Keratinocyte (primary cell): ENCODE measurements at regions not wholly inside any gene's neighbourhood (a gene's known extent, or its start where the extent isn't known, plus 50 kb on each side); places are given as distances from the start of the nearest gene placed in this dataset.

Experiments used
- DNase-seq: peaks from one replicate; pipeline ENCODE4 v3.0.0-alpha.2; 2011; ENCODE audit warnings: low read depth, missing footprints, low spot score
- FAIRE-seq: peaks from 2 replicates; lab custom pipeline; 2011; peaks lifted over from hg19 to GRCh38; lab: Jason Lieb, UNC
- H2AFZ ChIP-seq: 2 replicates; pipeline ENCODE4 v1.6.0; 2012; ENCODE audit warnings: low read length, control low read depth, inconsistent platforms; ENCODE audit not compliant: control insufficient read depth
- H3K27ac ChIP-seq: 2 replicates; pipeline ENCODE4 v1.5.1; 2011; ENCODE audit warnings: low read length; ENCODE audit not compliant: control insufficient read depth, insufficient read depth
- H3K27me3 ChIP-seq: 3 replicates; pipeline ENCODE4 v1.6.0; 2011; ENCODE audit warnings: low read length; ENCODE audit not compliant: control insufficient read depth, insufficient read depth; ENCODE audit errors: extremely low read depth
- H3K36me3 ChIP-seq, 2 experiments: 2 replicates in 1 of 2; 3 replicates in 1 of 2; pipeline ENCODE4 v1.5.1; 2011; ENCODE audit warnings: low read length in 2 of 2, mild to moderate bottlenecking in 1 of 2; ENCODE audit not compliant: control insufficient read depth in 2 of 2, insufficient read depth in 2 of 2; ENCODE audit errors: extremely low read depth in 1 of 2
- H3K4me1 ChIP-seq: 3 replicates; pipeline ENCODE4 v1.5.1; 2011; ENCODE audit warnings: low read length; ENCODE audit not compliant: control insufficient read depth, insufficient read depth; ENCODE audit errors: extremely low read depth
- H3K4me2 ChIP-seq: 3 replicates; pipeline ENCODE4 v1.6.0; 2011; ENCODE audit warnings: low read depth, low read length; ENCODE audit not compliant: control insufficient read depth, insufficient read depth; ENCODE audit errors: extremely low read depth
- H3K4me3 ChIP-seq, 3 experiments: fragments of 200-600 bp in 1 of 3; sonication (generic) in 1 of 3; 2 replicates in 2 of 3; 3 replicates in 1 of 3; pipeline ENCODE4 v1.5.1; 2011 to 2016; ENCODE audit warnings: low read length in 3 of 3, mild to moderate bottlenecking in 3 of 3, control low read depth in 2 of 3, inconsistent platforms in 1 of 3, low read depth in 1 of 3, mixed read lengths in 1 of 3, mixed run types in 1 of 3, moderate library complexity in 1 of 3; ENCODE audit not compliant: control insufficient read depth in 2 of 3, insufficient read depth in 2 of 3; ENCODE audit errors: extremely low read depth in 1 of 3
- H3K79me2 ChIP-seq: 2 replicates; pipeline ENCODE4 v1.6.0; 2012; ENCODE audit warnings: low read length; ENCODE audit not compliant: control insufficient read depth, insufficient read depth
- H3K9ac ChIP-seq: 3 replicates; pipeline ENCODE4 v1.6.0; 2011; ENCODE audit warnings: low read length; ENCODE audit not compliant: control insufficient read depth, insufficient read depth; ENCODE audit errors: extremely low read depth
- H3K9me1 ChIP-seq: 3 replicates; pipeline ENCODE4 v1.6.0; 2011; ENCODE audit warnings: low read length; ENCODE audit not compliant: control insufficient read depth, insufficient read depth; ENCODE audit errors: extremely low read depth
- H3K9me3 ChIP-seq: 2 replicates; pipeline ENCODE4 v1.5.1; 2012; ENCODE audit warnings: low read depth, low read length; ENCODE audit not compliant: control insufficient read depth
- H4K20me1 ChIP-seq: 3 replicates; pipeline ENCODE4 v1.6.0; 2011; ENCODE audit warnings: low read length; ENCODE audit not compliant: control insufficient read depth, insufficient read depth; ENCODE audit errors: extremely low read depth
- EZH2 ChIP-seq: IDR thresholded peaks from one replicate; pipeline ENCODE4 v1.6.1; 2012; ENCODE audit warnings: inconsistent platforms, mild to moderate bottlenecking, low read length, moderate library complexity
- dilution Hi-C: fragments of 300-500 bp; cut with MboI; formaldehyde crosslinking; loops from one replicate; pipeline ENCODE4 v1.7.0; 2020; ENCODE audit warnings: low sequenced_read_pairs; ENCODE audit not compliant: extremely low pct_ligation_motif_present
- TF ChIP-seq, protein P1 (sequence below), 3 experiments: IDR thresholded peaks in 1 of 3; conservative IDR thresholded peaks in 1 of 3; optimal IDR thresholded peaks in 1 of 3; 2 replicates in 2 of 3; 3 replicates in 1 of 3; pipeline versions ENCODE3 to v1.5.1; 2011; ENCODE audit warnings: low read length in 3 of 3, mild to moderate bottlenecking in 3 of 3, moderate library complexity in 2 of 3, control low read depth in 1 of 3, inconsistent platforms in 1 of 3; ENCODE audit not compliant: insufficient read depth in 2 of 3; ENCODE audit errors: extremely low read depth in 1 of 3

GRCh38 chr9:12625844-12626243, 67.3 kb upstream of the TYRP1 start:
- no peak overlapping the region for H3K9ac ChIP-seq
- H3K36me3 ChIP-seq, result no peaks in the 10 kb centered on the region
- no peaks in the 10 kb centered on the region for H3K9me1 ChIP-seq
- no peak overlapping the region for H2AFZ ChIP-seq
- H3K79me2 ChIP-seq, result no peaks in the 10 kb centered on the region
- H3K4me1 ChIP-seq, result no peaks in the 10 kb centered on the region
- TF ChIP-seq, protein P1, sequence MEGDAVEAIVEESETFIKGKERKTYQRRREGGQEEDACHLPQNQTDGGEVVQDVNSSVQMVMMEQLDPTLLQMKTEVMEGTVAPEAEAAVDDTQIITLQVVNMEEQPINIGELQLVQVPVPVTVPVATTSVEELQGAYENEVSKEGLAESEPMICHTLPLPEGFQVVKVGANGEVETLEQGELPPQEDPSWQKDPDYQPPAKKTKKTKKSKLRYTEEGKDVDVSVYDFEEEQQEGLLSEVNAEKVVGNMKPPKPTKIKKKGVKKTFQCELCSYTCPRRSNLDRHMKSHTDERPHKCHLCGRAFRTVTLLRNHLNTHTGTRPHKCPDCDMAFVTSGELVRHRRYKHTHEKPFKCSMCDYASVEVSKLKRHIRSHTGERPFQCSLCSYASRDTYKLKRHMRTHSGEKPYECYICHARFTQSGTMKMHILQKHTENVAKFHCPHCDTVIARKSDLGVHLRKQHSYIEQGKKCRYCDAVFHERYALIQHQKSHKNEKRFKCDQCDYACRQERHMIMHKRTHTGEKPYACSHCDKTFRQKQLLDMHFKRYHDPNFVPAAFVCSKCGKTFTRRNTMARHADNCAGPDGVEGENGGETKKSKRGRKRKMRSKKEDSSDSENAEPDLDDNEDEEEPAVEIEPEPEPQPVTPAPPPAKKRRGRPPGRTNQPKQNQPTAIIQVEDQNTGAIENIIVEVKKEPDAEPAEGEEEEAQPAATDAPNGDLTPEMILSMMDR (optimal IDR thresholded peaks at IDR 0.05 in 1 of 3, IDR thresholded peaks at IDR 0.05 in 1 of 3, conservative IDR thresholded peaks at IDR 0.05 in 1 of 3; ENCODE audit: extremely low read depth in 1 of 3, insufficient read depth in 2 of 3, low read length in 3 of 3), result no peak
- no peak for TF ChIP-seq EZH2
- no peak overlapping the region for H3K4me2 ChIP-seq
- H3K27me3 ChIP-seq, result no peaks in the 10 kb centered on the region
- H3K27ac ChIP-seq, result no peak overlapping the region
- FAIRE-seq, result no peak
- no peak overlapping the region for H3K4me3 ChIP-seq
- DNase-seq, result no peak
- H4K20me1 ChIP-seq, result no peaks in the 10 kb centered on the region
- dilution Hi-C loops, result no loop called here
- no peaks in the 10 kb centered on the region for H3K9me3 ChIP-seq

GRCh38 chr9:12627096-12627495, 66.1 kb upstream of the TYRP1 start:
- H4K20me1 ChIP-seq, result no peaks in the 10 kb centered on the region
- H3K9ac ChIP-seq, result no peak overlapping the region
- no peaks in the 10 kb centered on the region for H3K36me3 ChIP-seq
- no peaks in the 10 kb centered on the region for H3K9me1 ChIP-seq
- H3K9me3 ChIP-seq, result no peaks in the 10 kb centered on the region
- H3K27me3 ChIP-seq, result no peaks in the 10 kb centered on the region
- no peak overlapping the region for H2AFZ ChIP-seq
- H3K79me2 ChIP-seq, result no peaks in the 10 kb centered on the region
- H3K27ac ChIP-seq, result no peak overlapping the region
- H3K4me2 ChIP-seq, result no peak overlapping the region
- TF ChIP-seq, protein P1 (optimal IDR thresholded peaks at IDR 0.05 in 1 of 3, IDR thresholded peaks at IDR 0.05 in 1 of 3, conservative IDR thresholded peaks at IDR 0.05 in 1 of 3; ENCODE audit: extremely low read depth in 1 of 3, insufficient read depth in 2 of 3, low read length in 3 of 3), result no peak
- no peak for TF ChIP-seq EZH2
- dilution Hi-C loops, result no loop called here
- no peaks in the 10 kb centered on the region for H3K4me1 ChIP-seq
- no peak overlapping the region for H3K4me3 ChIP-seq
- DNase-seq, result no peak
- FAIRE-seq, result no peak
